PC-9 (cell line): ENCODE measurements at regions not wholly inside any gene's neighbourhood (a gene's known extent, or its start where the extent isn't known, plus 50 kb on each side); places are given as distances from the start of the nearest gene placed in this dataset.

Experiments
- BruUV-seq: library from RNA; stranded (reverse); fragments of 400-500 nt; replicated peaks from 2 replicates; lab custom pipeline; 2021; lab: Mats Ljungman, UMichigan
- CTCF ChIA-PET: fragments of 300-600 bp; sonication (Branson Sonifier 250); formaldehyde crosslinking; loops from one replicate; lab custom pipeline; 2022; ENCODE audit warnings: antibody characterized with exemption; lab: Charles Lee
- POLR2A ChIA-PET: fragments of 300-600 bp; sonication (Branson Sonifier 250); formaldehyde crosslinking; loops from one replicate; lab custom pipeline; 2022; ENCODE audit warnings: antibody characterized with exemption; ENCODE audit not compliant: unreplicated experiment; lab: Charles Lee
- DNase-seq, 2 experiments: peaks; one replicate each; pipeline versions ENCODE4 v3.0.0 to v3.0.0-alpha.2; 2015 to 2022; ENCODE audit warnings: mixed read lengths in 1 of 2
- H2AFZ ChIP-seq: fragments of 200-600 bp; sonication (generic); 2 replicates; pipeline ENCODE4 v1.8.1; 2017; ENCODE audit warnings: antibody characterized with exemption
- H3F3A ChIP-seq: fragments of 200-600 bp; sonication (generic); 2 replicates; pipeline ENCODE4 v1.8.1; 2017; ENCODE audit warnings: antibody characterized with exemption, mild to moderate bottlenecking, low read depth; ENCODE audit not compliant: insufficient read depth
- H3K27ac ChIP-seq: fragments of 200-600 bp; sonication (generic); 2 replicates; pipeline ENCODE4 v1.6.1; 2016; ENCODE audit warnings: mixed run types
- H3K27me3 ChIP-seq: fragments of 200-600 bp; sonication (generic); 2 replicates; pipeline ENCODE4 v1.6.1; 2016; ENCODE audit warnings: low read depth, mixed run types; ENCODE audit not compliant: insufficient read depth
- H3K36me3 ChIP-seq: fragments of 200-600 bp; sonication (generic); 2 replicates; pipeline ENCODE4 v1.6.1; 2016; ENCODE audit warnings: low read depth, mixed run types
- H3K4me1 ChIP-seq: fragments of 200-600 bp; sonication (generic); replicated peaks from 2 replicates; pipeline ENCODE4 v1.6.1; 2016; ENCODE audit warnings: mixed run types; ENCODE audit not compliant: insufficient read depth
- H3K4me2 ChIP-seq: fragments of 200-600 bp; sonication (generic); 2 replicates; pipeline ENCODE4 v1.6.1; 2017; ENCODE audit warnings: mixed run types
- H3K4me3 ChIP-seq: fragments of 200-600 bp; sonication (generic); 2 replicates; pipeline ENCODE4 v1.6.1; 2016; ENCODE audit warnings: mixed run types
- H3K79me2 ChIP-seq: fragments of 200-600 bp; sonication (generic); 2 replicates; pipeline ENCODE4 v1.6.1; 2017; ENCODE audit warnings: low read depth, mixed run types
- H3K9me2 ChIP-seq: fragments of 200-600 bp; sonication (generic); 2 replicates; pipeline ENCODE4 v1.8.1; 2017; ENCODE audit warnings: mild to moderate bottlenecking; ENCODE audit not compliant: insufficient read depth
- H3K9me3 ChIP-seq: fragments of 200-600 bp; sonication (generic); 2 replicates; pipeline ENCODE4 v1.8.1; 2016; ENCODE audit warnings: low read depth; ENCODE audit not compliant: insufficient read depth
- H4K20me1 ChIP-seq: fragments of 200-600 bp; sonication (generic); 2 replicates; pipeline ENCODE4 v1.8.1; 2017; ENCODE audit not compliant: insufficient read depth
- EZH2 ChIP-seq: fragments of 200-600 bp; sonication (generic); IDR thresholded peaks from 2 replicates; pipeline ENCODE4 v1.8.0; 2017; ENCODE audit warnings: antibody characterized with exemption, low read depth
- intact Hi-C: fragments of 100-400 bp; cut with micrococcal nuclease; formaldehyde crosslinking; loops from one replicate; pipeline ENCODE4 v1.10.0; 2022; ENCODE audit not compliant: unreplicated experiment
- TF ChIP-seq, protein P1 (sequence below): fragments of 200-600 bp; sonication (generic); conservative IDR thresholded peaks from 2 replicates; pipeline ENCODE4 v1.6.1; 2017; ENCODE audit warnings: mixed run types, antibody characterized with exemption, mild to moderate bottlenecking, moderate library complexity

DNA sequence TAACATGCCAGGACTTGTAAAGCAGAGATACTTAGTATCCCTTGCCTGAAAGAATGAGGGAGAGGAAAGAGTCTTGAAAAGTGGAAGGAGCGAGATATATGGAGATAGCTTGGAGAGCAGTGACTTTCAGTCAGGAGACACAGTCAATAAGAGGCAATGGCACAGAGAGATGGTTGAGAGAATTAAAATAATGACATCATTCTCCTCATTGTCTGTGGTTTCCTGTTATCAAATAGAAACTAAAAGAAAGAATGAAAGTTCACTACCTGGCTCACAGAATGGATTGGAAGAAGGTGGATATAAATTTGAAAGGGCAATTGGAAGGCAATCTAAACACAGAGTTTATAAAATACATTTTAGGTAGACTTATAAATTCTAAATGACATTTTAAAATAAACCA, 760.2 kb upstream of the AADAT start:
- H3K36me3 ChIP-seq = no peaks in the 10 kb centered on the region
- no peaks in the 10 kb centered on the region for H3K79me2 ChIP-seq
- no peaks in the 10 kb centered on the region for H3K9me3 ChIP-seq
- H2AFZ ChIP-seq = no peak overlapping the region
- H3K4me1 ChIP-seq = no peaks in the 10 kb centered on the region
- TF ChIP-seq, protein P1, sequence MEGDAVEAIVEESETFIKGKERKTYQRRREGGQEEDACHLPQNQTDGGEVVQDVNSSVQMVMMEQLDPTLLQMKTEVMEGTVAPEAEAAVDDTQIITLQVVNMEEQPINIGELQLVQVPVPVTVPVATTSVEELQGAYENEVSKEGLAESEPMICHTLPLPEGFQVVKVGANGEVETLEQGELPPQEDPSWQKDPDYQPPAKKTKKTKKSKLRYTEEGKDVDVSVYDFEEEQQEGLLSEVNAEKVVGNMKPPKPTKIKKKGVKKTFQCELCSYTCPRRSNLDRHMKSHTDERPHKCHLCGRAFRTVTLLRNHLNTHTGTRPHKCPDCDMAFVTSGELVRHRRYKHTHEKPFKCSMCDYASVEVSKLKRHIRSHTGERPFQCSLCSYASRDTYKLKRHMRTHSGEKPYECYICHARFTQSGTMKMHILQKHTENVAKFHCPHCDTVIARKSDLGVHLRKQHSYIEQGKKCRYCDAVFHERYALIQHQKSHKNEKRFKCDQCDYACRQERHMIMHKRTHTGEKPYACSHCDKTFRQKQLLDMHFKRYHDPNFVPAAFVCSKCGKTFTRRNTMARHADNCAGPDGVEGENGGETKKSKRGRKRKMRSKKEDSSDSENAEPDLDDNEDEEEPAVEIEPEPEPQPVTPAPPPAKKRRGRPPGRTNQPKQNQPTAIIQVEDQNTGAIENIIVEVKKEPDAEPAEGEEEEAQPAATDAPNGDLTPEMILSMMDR = no peak
- no peak for TF ChIP-seq EZH2
- no peaks in the 10 kb centered on the region for H4K20me1 ChIP-seq
- H3K4me2 ChIP-seq = no peak overlapping the region
- DNase-seq = no peak
- ChIA-PET CTCF (no interaction called here), POLR2A (no interaction called here)
- BruUV-seq = no TSS peak
- no peak overlapping the region for H3K27ac ChIP-seq
- H3K27me3 ChIP-seq = no peaks in the 10 kb centered on the region
- H3F3A ChIP-seq = no peaks in the 10 kb centered on the region
- H3K9me2 ChIP-seq = no peaks in the 10 kb centered on the region
- no peak overlapping the region for H3K4me3 ChIP-seq
- intact Hi-C loops = loop anchor here (5.0 kb wide), 1 partner anchor 713 kb away; no protein-coding TSS in a partner anchor

DNA sequence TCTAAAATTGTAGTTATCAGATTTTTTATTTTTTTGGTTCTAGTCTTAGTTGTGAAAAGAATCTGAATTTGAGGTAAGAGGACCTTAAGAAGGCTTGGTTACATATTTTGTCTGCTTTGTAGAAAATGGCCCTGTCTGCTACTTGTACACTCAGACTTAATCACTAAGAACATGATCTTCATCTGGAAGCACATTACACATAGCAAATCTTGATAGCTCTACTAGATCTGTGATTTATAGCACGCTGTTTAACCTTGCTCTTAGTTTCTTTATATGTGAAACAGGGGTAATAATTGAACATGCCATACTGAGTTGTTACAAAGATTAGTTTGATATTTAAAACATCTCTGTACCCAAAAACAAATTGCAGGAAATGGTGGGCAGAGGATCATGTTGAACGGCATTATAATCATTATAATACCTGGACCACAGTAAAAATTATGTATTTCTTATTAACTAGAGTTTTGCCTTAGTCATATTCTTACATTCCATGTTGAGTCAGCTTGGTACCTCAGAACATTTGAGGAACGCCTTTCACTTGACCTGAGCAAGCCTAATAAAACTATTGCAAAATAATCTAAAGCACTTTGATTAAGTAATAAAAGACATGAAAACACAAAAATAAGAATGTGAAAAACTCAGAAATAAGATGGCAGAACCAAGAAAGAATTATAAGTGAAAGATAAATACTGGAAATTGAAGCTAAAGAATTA, 738.0 kb upstream of the AADAT start:
- ChIA-PET CTCF (no interaction called here), POLR2A (no interaction called here)
- TF ChIP-seq, protein P1 = no peak
- TF ChIP-seq EZH2 = no peak
- H3K36me3 ChIP-seq = no peaks in the 10 kb centered on the region
- BruUV-seq = no TSS peak
- H3K4me3 ChIP-seq = no peak overlapping the region
- no peaks in the 10 kb centered on the region for H3K9me2 ChIP-seq
- H4K20me1 ChIP-seq = no peaks in the 10 kb centered on the region
- no peaks in the 10 kb centered on the region for H3K27me3 ChIP-seq
- no peak overlapping the region for H3K4me2 ChIP-seq
- no peak overlapping the region for H3K27ac ChIP-seq
- no peaks in the 10 kb centered on the region for H3K79me2 ChIP-seq
- no peak overlapping the region for H2AFZ ChIP-seq
- no peaks in the 10 kb centered on the region for H3K9me3 ChIP-seq
- no peaks in the 10 kb centered on the region for H3K4me1 ChIP-seq
- H3F3A ChIP-seq = no peaks in the 10 kb centered on the region
- no peak for DNase-seq
- intact Hi-C loops = no loop called here

DNA sequence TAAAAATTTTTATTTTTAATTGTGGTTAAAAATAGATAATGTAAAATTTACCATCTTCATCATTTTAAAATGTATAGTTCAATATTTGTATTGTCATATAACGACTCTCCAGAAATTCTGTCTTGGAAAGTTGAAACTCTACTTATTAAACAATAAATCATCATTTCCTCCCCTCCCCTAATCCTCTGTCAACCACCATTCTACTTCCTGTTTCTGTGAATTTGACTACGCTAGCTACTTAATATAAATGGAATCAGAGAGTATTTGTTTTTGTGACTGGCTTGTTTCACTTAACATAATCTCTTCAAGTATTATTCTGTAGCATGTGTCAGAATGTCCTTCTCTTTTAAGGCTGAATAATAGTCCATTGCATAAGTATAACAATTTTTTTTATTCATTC, 729.0 kb upstream of the AADAT start:
- H4K20me1 ChIP-seq = no peaks in the 10 kb centered on the region
- no peak overlapping the region for H3K4me3 ChIP-seq
- ChIA-PET POLR2A (no interaction called here), CTCF (no interaction called here)
- H3K27me3 ChIP-seq = no peaks in the 10 kb centered on the region
- H3K9me2 ChIP-seq = no peaks in the 10 kb centered on the region
- H3K79me2 ChIP-seq = no peaks in the 10 kb centered on the region
- intact Hi-C loops = no loop called here
- no peak overlapping the region for H2AFZ ChIP-seq
- no peak overlapping the region for H3K27ac ChIP-seq
- H3K9me3 ChIP-seq = no peaks in the 10 kb centered on the region
- no peaks in the 10 kb centered on the region for H3K4me1 ChIP-seq
- no peaks in the 10 kb centered on the region for H3K36me3 ChIP-seq
- no peak overlapping the region for H3K4me2 ChIP-seq
- TF ChIP-seq EZH2 = no peak
- TF ChIP-seq, protein P1 = no peak
- no peak for DNase-seq
- no TSS peak for BruUV-seq
- no peaks in the 10 kb centered on the region for H3F3A ChIP-seq
